Right lobe of liver (tissue), 4 donors: ENCODE measurements at regions not wholly inside any gene's neighbourhood (a gene's known extent, or its start where the extent isn't known, plus 50 kb on each side); places are given as distances from the start of the nearest gene placed in this dataset.

Experiments
- POLR2A ChIP-seq: fragments of 450-650 bp; IDR thresholded peaks from one replicate; pipeline ENCODE4 v1.6.1; 2017; ENCODE audit warnings: antibody characterized with exemption, mild to moderate bottlenecking
- TF ChIP-seq, protein P1 (sequence below), 4 donors: fragments of 200-600 bp in 3 of 4; fragments of 450-650 bp in 1 of 4; IDR thresholded peaks; one replicate each; pipeline versions ENCODE4 v1.5.1 to v1.8.0; 2016 to 2022; ENCODE audit warnings: antibody characterized with exemption in 4 of 4, mild to moderate bottlenecking in 2 of 4
- donor health status: DM: no; HTN: no; CAD: no.
- donor health status: DM: no; HTN: no; CAD: no.
- donor health status: DM: no; HTN: yes; CAD: no.

DNA sequence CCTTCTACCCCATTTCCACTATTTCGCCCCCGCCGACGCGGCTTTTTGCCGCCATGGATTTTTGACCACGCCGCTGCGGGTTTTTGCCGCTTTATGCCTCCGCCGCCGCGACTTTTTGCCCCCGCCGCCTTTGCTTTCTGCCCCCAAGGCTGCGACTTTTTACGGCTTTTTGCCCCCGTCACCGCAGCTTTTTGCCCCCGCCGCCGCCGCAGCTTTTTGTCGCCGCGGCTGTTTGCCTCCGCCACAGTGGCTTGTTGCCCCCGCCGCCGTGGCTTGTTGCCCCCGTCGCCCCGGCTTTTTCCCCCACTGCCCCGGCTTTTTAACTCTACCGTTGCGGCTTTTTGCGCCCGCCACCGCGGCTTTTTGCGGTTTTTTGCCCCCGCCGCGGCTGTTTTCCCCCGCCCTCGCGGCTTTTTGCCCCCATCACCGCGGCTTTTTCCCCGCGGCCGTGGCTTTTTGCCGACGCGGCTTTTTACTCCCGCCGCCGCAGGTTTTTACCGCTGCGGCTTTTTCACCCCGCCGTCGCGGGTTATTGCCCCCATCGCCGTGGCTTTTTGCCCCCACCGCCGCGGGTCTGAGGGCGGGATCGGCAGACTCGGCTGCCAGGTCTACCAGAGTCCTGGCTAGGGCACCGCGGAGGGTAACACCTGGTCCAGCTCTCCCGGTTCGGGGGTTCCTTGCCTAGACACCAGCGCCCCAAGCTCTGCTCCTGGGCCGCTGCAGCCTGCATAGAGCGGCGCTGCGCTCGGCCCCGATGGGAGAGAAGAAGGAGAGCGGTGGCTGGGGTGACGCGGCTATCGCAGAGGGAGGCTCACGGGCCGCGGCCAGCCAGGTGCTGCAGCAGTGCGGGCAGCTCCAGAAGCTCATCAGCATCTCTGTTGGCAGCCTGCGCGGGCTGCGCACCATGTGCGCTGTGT lies 562.7 kb upstream of the WSB1 start:
- TF ChIP-seq, protein P1, sequence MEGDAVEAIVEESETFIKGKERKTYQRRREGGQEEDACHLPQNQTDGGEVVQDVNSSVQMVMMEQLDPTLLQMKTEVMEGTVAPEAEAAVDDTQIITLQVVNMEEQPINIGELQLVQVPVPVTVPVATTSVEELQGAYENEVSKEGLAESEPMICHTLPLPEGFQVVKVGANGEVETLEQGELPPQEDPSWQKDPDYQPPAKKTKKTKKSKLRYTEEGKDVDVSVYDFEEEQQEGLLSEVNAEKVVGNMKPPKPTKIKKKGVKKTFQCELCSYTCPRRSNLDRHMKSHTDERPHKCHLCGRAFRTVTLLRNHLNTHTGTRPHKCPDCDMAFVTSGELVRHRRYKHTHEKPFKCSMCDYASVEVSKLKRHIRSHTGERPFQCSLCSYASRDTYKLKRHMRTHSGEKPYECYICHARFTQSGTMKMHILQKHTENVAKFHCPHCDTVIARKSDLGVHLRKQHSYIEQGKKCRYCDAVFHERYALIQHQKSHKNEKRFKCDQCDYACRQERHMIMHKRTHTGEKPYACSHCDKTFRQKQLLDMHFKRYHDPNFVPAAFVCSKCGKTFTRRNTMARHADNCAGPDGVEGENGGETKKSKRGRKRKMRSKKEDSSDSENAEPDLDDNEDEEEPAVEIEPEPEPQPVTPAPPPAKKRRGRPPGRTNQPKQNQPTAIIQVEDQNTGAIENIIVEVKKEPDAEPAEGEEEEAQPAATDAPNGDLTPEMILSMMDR (IDR thresholded peaks at IDR 0.05) = no peak
- no peak for TF ChIP-seq POLR2A
